Cardiac muscle cell (in vitro differentiated cells and primary cell): ENCODE measurements at regions not wholly inside any gene's neighbourhood (a gene's known extent, or its start where the extent isn't known, plus 50 kb on each side); places are given as distances from the start of the nearest gene placed in this dataset.
"Not testable (repeated sequence)": the region's sequence is repeated elsewhere in the genome, so short reads cannot be mapped to it uniquely, and the experiment has no call there.

ENCODE experiments used
- DNase-seq, 2 donors: peaks; one replicate each; pipeline versions ENCODE4 v3.0.0 to v3.0.0-alpha.2; 2010 to 2017; ENCODE audit warnings: low read depth in 1 of 2, low spot score in 1 of 2
- H3K27ac ChIP-seq: fragments of 200-600 bp; sonication (generic); 2 replicates; pipeline ENCODE4 v1.5.1; 2016
- H3K27me3 ChIP-seq: fragments of 200-600 bp; sonication (generic); 2 replicates; pipeline ENCODE4 v1.6.0; 2016; ENCODE audit warnings: control low read depth
- H3K36me3 ChIP-seq: fragments of 200-600 bp; sonication (generic); 2 replicates; pipeline ENCODE4 v1.5.1; 2016; ENCODE audit warnings: control low read depth
- H3K4me1 ChIP-seq: fragments of 200-600 bp; sonication (generic); 2 replicates; pipeline ENCODE4 v1.8.1; 2017; ENCODE audit warnings: low read depth, mild to moderate bottlenecking, mixed run types
- H3K4me3 ChIP-seq: fragments of 200-600 bp; sonication (generic); 2 replicates; pipeline ENCODE4 v1.5.1; 2016; ENCODE audit warnings: mild to moderate bottlenecking
- H3K9me3 ChIP-seq: fragments of 200-600 bp; sonication (generic); 2 replicates; pipeline ENCODE4 v1.5.1; 2017; ENCODE audit warnings: low read depth, mild to moderate bottlenecking, control low read depth
- CTCF ChIP-seq: IDR thresholded peaks from 2 replicates; pipeline ENCODE4 v1.5.1; 2012; ENCODE audit warnings: low read depth, mild to moderate bottlenecking, low read length

GRCh38 chr2:134002391-134002790, 251.5 kb upstream of the MGAT5 start:
- no peak for DNase-seq
- no peaks in the 10 kb centered on the region for H3K36me3 ChIP-seq
- H3K27ac ChIP-seq = no peak overlapping the region
- TF ChIP-seq CTCF = no peak
- no peaks in the 10 kb centered on the region for H3K27me3 ChIP-seq
- no peaks in the 10 kb centered on the region for H3K4me1 ChIP-seq
- no peaks in the 10 kb centered on the region for H3K9me3 ChIP-seq
- H3K4me3 ChIP-seq = no peak overlapping the region

DNA sequence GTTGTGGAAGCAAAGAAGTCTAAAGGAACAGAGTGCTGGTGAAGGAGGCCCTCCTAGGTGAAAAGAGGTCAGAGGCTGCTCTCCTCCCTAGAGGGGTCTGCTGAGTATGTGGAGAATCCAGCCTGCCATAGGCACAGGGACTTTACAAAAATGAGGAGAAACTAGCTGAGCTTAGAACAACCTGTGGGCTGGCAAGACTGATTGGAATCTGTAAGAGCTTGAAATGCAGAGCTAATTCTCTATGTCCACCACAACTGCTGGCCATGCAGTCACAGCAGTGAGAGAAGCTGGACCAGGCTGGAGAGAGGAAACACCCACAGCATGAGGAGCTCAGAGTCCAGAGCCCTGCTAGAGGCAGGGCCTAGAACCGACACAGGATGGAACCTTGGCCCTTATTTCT, 251.0 kb upstream of the MGAT5 start:
- H3K27me3 ChIP-seq = no peaks in the 10 kb centered on the region
- no peaks in the 10 kb centered on the region for H3K36me3 ChIP-seq
- no peaks in the 10 kb centered on the region for H3K4me1 ChIP-seq
- H3K4me3 ChIP-seq = no peak overlapping the region
- no peak for DNase-seq
- H3K9me3 ChIP-seq = no peaks in the 10 kb centered on the region
- TF ChIP-seq CTCF = no peak
- no peak overlapping the region for H3K27ac ChIP-seq

- H3K9me3 ChIP-seq = no peaks in the 10 kb centered on the region
- H3K27ac ChIP-seq = no peak overlapping the region
- H3K4me1 ChIP-seq = peaks cover 4% of the 10 kb centered on the region
- TF ChIP-seq CTCF = no peak
- no peak overlapping the region for H3K4me3 ChIP-seq
- no peaks in the 10 kb centered on the region for H3K36me3 ChIP-seq
- H3K27me3 ChIP-seq = no peaks in the 10 kb centered on the region
- no peak for DNase-seq
Observed at GRCh38 chr2:134004467-134004866, 249.4 kb upstream of the MGAT5 start.

- no peaks in the 10 kb centered on the region for H3K36me3 ChIP-seq
- DNase-seq = no peak
- H3K9me3 ChIP-seq = no peaks in the 10 kb centered on the region
- no peak for TF ChIP-seq CTCF
- no peaks in the 10 kb centered on the region for H3K27me3 ChIP-seq
- no peak overlapping the region for H3K27ac ChIP-seq
- peaks cover 4% of the 10 kb centered on the region for H3K4me1 ChIP-seq
- H3K4me3 ChIP-seq = no peak overlapping the region
Observed at GRCh38 chr2:134008837-134009236, 245.0 kb upstream of the MGAT5 start.

- TF ChIP-seq CTCF = no peak
- Histone ChIP-seq H3K4me1 (peaks cover 4% of the 10 kb centered on the region), H3K27ac (no peak overlapping the region), H3K9me3 (no peaks in the 10 kb centered on the region), H3K4me3 (no peak overlapping the region), H3K36me3 (no peaks in the 10 kb centered on the region), H3K27me3 (no peaks in the 10 kb centered on the region)
- no peak for DNase-seq
Observed at GRCh38 chr2:134009440-134009839, 244.4 kb upstream of the MGAT5 start.

DNA sequence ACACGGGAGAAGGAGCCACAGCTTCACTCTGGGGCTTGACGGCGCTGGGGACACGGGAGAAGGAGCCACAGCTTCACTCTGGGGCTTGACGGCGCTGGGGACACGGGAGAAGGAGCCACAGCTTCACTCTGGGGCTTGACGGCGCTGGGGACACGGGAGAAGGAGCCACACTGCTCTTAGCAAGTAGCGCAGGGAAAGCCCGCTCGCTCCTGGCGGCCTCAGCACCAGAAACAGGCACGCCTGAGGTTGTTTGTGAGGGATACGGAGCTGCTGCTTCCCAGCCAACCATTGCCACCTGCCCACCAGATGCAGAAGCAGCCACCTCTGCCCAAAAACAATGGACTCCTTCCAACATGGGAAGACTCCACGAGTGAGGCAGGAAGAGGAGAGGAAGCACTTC, 244.0 kb upstream of the MGAT5 start:
- H3K27me3 ChIP-seq, H3K4me1 ChIP-seq, DNase-seq, H3K27ac ChIP-seq, H3K36me3 ChIP-seq, H3K9me3 ChIP-seq, H3K4me3 ChIP-seq: not testable (repeated sequence)
